C4-2B (cell line): ENCODE measurements at regions not wholly inside any gene's neighbourhood (a gene's known extent, or its start where the extent isn't known, plus 50 kb on each side); places are given as distances from the start of the nearest gene placed in this dataset.
A peak's percentile ranks its signal among the peaks of the same experiment; 100 is the strongest.

Experiments
- H3K27ac ChIP-seq: fragments of 450-650 bp; 2 replicates; pipeline ENCODE4 v1.5.1; 2017
- CTCF ChIP-seq: fragments of 450-650 bp; conservative IDR thresholded peaks from 2 replicates; pipeline ENCODE4 v1.5.1; 2017; ENCODE audit warnings: mild to moderate bottlenecking
- ZFX ChIP-seq: fragments of 450-650 bp; IDR thresholded peaks from 2 replicates; pipeline ENCODE4 v1.6.1; 2017

- H3K27ac ChIP-seq, result no peak overlapping the region
- TF ChIP-seq ZFX (no peak), CTCF (no peak)
Measured at GRCh38 chr1:95854457-95854856, 620.4 kb downstream of the RWDD3 start.

- no peak overlapping the region for H3K27ac ChIP-seq
- TF ChIP-seq CTCF, result no peak
- no peak for TF ChIP-seq ZFX
Measured at GRCh38 chr1:95863086-95863485, 629.1 kb downstream of the RWDD3 start.

DNA sequence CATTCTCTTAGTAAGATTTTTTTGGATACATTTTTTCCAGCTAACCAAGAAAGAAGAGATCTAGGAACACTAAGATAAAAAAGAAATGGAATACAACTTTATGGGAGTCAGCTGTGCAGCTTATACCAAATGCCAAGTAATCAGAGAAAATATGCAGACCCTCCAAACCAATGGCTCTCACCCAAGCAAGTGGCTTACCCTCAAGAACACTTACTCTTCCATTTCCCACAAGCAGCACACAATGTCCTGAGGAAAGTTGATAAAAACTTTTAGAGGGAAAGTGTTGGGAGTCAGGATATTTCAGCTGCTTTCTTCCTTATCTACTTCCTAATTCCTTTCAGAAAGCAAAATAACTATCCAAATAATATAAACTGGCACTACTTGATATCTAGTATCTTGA lies 631.8 kb downstream of the RWDD3 start:
- H3K27ac ChIP-seq, result no peak overlapping the region
- TF ChIP-seq ZFX (no peak), CTCF (no peak)

- H3K27ac ChIP-seq, result no peak overlapping the region
- TF ChIP-seq CTCF (no peak), ZFX (no peak)
Measured at GRCh38 chr1:95876276-95876675, 642.3 kb downstream of the RWDD3 start.

- H3K27ac ChIP-seq, result no peak overlapping the region
- TF ChIP-seq ZFX, result no peak
- no peak for TF ChIP-seq CTCF
Measured at GRCh38 chr1:95879498-95880050, 645.6 kb downstream of the RWDD3 start.

- TF ChIP-seq CTCF (no peak), ZFX (no peak)
- H3K27ac ChIP-seq, result no peak overlapping the region
Measured at GRCh38 chr1:95888941-95889390, 655.0 kb downstream of the RWDD3 start.

GRCh38 chr1:95889400-95889799 lies 655.4 kb downstream of the RWDD3 start:
- H3K27ac ChIP-seq, result no peak overlapping the region
- TF ChIP-seq ZFX (no peak), CTCF (peak; percentile 43)
